ENCODE measurements at regions not wholly inside any gene's neighbourhood (a gene's known extent, or its start where the extent isn't known, plus 50 kb on each side); places are given as distances from the start of the nearest gene placed in this dataset.

DNA sequence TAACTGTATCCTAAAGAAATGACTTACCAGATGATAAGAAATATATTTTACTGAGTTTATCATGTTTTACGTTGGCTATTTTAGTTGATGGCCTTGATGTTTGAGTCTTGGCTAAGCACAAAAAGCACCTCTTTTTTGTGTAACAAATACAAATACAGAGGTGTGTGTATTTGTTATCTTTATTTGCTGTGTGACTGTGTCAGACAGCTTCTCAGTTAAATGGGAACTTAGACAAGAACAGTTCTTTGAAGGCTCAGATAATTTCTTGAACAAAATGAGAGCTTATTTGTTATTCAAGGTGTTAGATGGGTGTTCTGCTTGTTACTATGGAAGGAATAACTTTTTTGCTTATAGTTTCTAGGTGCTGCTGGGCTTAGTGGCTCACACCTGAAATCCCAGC, 95.4 kb downstream of the RPS12 start:
- Histone ChIP-seq H3K27ac (no peak overlapping the region), H3K9me3 (no peaks in the 10 kb centered on the region), H3K27me3 (no peaks in the 10 kb centered on the region), H3K4me3 (no peak overlapping the region), H3K4me1 (no peaks in the 10 kb centered on the region), H3K36me3 (no peaks in the 10 kb centered on the region)
- TF ChIP-seq, protein P1, sequence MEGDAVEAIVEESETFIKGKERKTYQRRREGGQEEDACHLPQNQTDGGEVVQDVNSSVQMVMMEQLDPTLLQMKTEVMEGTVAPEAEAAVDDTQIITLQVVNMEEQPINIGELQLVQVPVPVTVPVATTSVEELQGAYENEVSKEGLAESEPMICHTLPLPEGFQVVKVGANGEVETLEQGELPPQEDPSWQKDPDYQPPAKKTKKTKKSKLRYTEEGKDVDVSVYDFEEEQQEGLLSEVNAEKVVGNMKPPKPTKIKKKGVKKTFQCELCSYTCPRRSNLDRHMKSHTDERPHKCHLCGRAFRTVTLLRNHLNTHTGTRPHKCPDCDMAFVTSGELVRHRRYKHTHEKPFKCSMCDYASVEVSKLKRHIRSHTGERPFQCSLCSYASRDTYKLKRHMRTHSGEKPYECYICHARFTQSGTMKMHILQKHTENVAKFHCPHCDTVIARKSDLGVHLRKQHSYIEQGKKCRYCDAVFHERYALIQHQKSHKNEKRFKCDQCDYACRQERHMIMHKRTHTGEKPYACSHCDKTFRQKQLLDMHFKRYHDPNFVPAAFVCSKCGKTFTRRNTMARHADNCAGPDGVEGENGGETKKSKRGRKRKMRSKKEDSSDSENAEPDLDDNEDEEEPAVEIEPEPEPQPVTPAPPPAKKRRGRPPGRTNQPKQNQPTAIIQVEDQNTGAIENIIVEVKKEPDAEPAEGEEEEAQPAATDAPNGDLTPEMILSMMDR (IDR thresholded peaks at IDR 0.05): no peak
- no peak for DNase-seq (ENCODE audit: low spot score)

DNA sequence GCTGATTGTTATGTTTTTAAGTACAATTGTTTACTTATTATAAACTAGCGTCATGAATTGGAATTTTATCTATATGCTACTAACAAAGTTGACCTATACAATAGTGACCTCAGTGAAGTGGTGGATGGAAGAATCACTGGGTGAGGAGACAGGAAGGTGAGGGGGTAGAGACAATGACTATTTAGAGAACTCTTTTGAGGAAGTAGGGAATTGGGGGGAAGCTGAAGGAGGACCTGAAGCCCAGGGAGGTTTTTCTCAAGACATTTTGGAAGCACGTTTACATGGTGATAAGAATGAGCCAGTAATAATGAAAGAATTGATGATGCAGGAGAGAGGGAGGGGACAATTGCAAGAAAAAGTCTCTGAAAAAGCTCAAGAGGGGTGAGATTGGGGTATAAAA, 96.4 kb downstream of the RPS12 start:
- no peak for DNase-seq (ENCODE audit: low spot score)
- no peaks in the 10 kb centered on the region for H3K4me1 ChIP-seq
- TF ChIP-seq, protein P1 (IDR thresholded peaks at IDR 0.05): no peak

DNA sequence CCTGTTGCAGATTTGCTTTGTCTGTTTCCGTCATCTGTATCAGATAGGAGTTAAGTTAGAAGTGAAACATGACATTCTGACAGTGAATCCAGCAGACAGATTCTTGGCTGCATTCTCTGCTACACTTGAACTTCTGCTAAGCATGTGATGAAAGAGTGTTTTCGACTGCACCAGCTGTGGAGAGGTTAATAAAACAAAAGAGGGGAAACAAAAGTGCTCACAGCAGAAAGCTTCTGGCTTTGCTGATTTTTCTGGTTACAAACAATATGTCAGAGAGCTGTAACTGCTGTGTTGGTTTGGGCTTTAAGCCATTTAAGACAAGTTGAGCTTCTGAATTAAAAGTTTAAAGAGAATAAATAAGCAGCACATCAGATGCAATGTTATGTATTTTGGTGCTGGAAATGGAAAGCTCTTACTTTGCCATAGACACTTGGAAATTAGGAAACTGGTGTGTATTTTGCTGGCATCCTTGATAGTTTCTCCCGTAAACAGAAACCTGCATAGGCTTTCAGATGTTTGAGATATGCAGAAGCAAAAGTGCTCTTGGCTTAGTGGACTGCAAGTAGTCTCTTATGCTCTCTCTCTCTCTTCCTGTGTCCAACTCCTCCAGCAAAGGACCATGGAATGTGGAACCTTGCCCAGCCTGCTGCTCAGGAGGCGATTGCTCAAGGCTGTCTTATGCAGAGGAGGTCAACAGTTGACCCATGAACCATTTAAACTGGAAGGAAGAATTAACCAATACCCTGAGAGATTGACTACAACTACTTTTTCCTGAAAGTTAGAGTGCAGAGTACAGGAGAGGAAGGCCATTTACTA, 104.9 kb downstream of the RPS12 start:
- Histone ChIP-seq H3K4me1 (peaks cover 0 to 13% of the 10 kb centered on the region in 2 donors), H3K27ac (peak overlapping the region in 1 of 2 donors; percentile 22), H3K27me3 (no peaks in the 10 kb centered on the region), H3K9me3 (no peaks in the 10 kb centered on the region), H3K4me3 (no peak overlapping the region), H3K36me3 (no peaks in the 10 kb centered on the region)
- TF ChIP-seq, protein P1 (IDR thresholded peaks at IDR 0.05): no peak
- peak; percentile 62 for DNase-seq (ENCODE audit: low spot score)

More for the DNA sequence above, 96.4 kb downstream of the RPS12 start:
- no peaks in the 10 kb centered on the region for H3K36me3 ChIP-seq
- H3K9me3 ChIP-seq: no peaks in the 10 kb centered on the region
- H3K4me3 ChIP-seq: no peak overlapping the region
- H3K27ac ChIP-seq: no peak overlapping the region
- no peaks in the 10 kb centered on the region for H3K27me3 ChIP-seq

DNA sequence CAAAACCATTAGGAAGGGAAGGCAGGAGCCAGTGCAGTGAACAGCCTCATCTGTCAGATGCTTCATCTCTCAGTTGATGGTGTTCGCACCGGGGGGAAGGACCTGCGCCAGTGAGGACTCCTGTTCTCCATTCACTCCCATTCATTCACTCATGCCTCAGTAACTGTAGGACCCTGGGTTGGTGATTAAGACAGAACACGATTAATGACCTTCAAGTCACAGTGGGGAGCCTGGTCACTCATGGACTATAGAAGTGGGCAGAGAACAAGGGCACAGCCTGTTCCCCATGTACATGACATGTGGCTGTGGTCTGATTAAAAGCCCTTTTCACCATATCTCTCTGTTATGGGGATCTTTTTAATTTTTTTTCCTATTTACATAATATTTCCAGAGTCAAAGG, 113.3 kb downstream of the RPS12 start:
- Histone ChIP-seq H3K27ac (no peak overlapping the region), H3K9me3 (no peaks in the 10 kb centered on the region), H3K36me3 (no peaks in the 10 kb centered on the region), H3K4me3 (no peak overlapping the region), H3K27me3 (no peaks in the 10 kb centered on the region), H3K4me1 (no peaks in the 10 kb centered on the region)
- no peak for DNase-seq (ENCODE audit: low spot score)
- TF ChIP-seq, protein P1 (IDR thresholded peaks at IDR 0.05): no peak

DNA sequence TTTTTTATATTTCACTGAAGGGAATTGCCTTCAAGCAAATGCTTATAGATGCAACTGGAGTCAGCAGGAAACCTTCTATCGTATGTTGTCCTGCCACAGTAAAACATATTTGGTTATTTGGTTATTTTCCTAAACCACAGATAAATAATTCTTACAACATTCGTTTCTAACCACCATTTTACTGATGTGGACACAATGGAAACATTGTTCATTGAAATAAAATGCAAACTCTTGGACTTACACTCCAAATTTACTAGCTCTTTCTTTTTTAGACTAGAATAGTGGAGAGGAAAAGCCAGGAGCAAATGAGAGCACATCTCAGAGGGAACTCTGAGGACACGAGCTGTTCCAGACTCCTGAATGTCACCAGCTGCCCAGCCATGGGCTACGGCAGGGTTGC, 114.8 kb downstream of the RPS12 start:
- Histone ChIP-seq H3K27ac (no peak overlapping the region), H3K4me1 (no peaks in the 10 kb centered on the region), H3K4me3 (no peak overlapping the region), H3K9me3 (no peaks in the 10 kb centered on the region), H3K36me3 (no peaks in the 10 kb centered on the region), H3K27me3 (no peaks in the 10 kb centered on the region)
- TF ChIP-seq, protein P1 (IDR thresholded peaks at IDR 0.05): no peak
- no peak for DNase-seq (ENCODE audit: low spot score)

DNA sequence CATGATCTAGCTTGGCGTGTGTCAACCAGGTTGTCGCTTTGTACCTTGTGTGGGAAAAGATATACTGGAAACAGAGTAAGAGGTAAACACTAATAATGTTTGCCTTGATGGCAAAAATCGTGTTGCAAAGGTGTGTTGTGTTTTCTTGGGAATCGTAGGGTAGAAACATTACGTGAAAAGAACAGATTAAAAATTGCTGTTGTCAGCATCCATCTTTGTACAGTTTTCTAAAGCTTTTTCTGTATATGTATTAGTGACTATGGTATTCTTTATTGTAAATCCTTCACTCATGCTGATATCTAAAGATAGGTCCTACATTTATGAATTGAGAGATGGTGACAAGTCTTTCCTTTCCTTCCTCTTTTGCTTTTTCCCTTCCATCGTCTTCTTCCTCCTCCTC, 116.9 kb downstream of the RPS12 start:
- H3K36me3 ChIP-seq: no peaks in the 10 kb centered on the region
- no peak overlapping the region for H3K4me3 ChIP-seq
- TF ChIP-seq, protein P1 (IDR thresholded peaks at IDR 0.05): no peak
- H3K4me1 ChIP-seq: no peaks in the 10 kb centered on the region
- no peak for DNase-seq (ENCODE audit: low spot score)
- H3K27ac ChIP-seq: no peak overlapping the region
- H3K9me3 ChIP-seq: no peaks in the 10 kb centered on the region
- no peaks in the 10 kb centered on the region for H3K27me3 ChIP-seq
